ENCODE measurements at regions not wholly inside any gene's neighbourhood (a gene's known extent, or its start where the extent isn't known, plus 50 kb on each side); places are given as distances from the start of the nearest gene placed in this dataset.

- Histone ChIP-seq H3K27me3 (ENCODE audit: control insufficient read depth, insufficient read depth, low read length) (no peaks in the 10 kb centered on the region), H3K9me3 (ENCODE audit: control insufficient read depth, insufficient read depth, low read length) (no peaks in the 10 kb centered on the region), H3K4me3 (ENCODE audit: low read depth, low read length) (no peak overlapping the region), H3K4me1 (ENCODE audit: control insufficient read depth, insufficient read depth, low read length) (no peaks in the 10 kb centered on the region), H3K36me3 (ENCODE audit: control insufficient read depth, insufficient read depth, low read length) (no peaks in the 10 kb centered on the region), H3K9ac (ENCODE audit: low read depth, low read length) (no peak overlapping the region)
Observed at GRCh38 chr10:59004392-59004791, 172.1 kb upstream of the PHYHIPL start.

- Histone ChIP-seq H3K9me3 (ENCODE audit: control insufficient read depth, insufficient read depth, low read length) (no peaks in the 10 kb centered on the region), H3K9ac (ENCODE audit: low read depth, low read length) (no peak overlapping the region), H3K27me3 (ENCODE audit: control insufficient read depth, insufficient read depth, low read length) (no peaks in the 10 kb centered on the region), H3K36me3 (ENCODE audit: control insufficient read depth, insufficient read depth, low read length) (no peaks in the 10 kb centered on the region), H3K4me1 (ENCODE audit: control insufficient read depth, insufficient read depth, low read length) (no peaks in the 10 kb centered on the region), H3K4me3 (ENCODE audit: low read depth, low read length) (no peak overlapping the region)
Observed at GRCh38 chr10:59006511-59007306, 169.7 kb upstream of the PHYHIPL start.

- Histone ChIP-seq H3K36me3 (ENCODE audit: control insufficient read depth, insufficient read depth, low read length) (no peaks in the 10 kb centered on the region), H3K4me3 (ENCODE audit: low read depth, low read length) (no peak overlapping the region), H3K4me1 (ENCODE audit: control insufficient read depth, insufficient read depth, low read length) (no peaks in the 10 kb centered on the region), H3K27me3 (ENCODE audit: control insufficient read depth, insufficient read depth, low read length) (no peaks in the 10 kb centered on the region), H3K9ac (ENCODE audit: low read depth, low read length) (no peak overlapping the region), H3K9me3 (ENCODE audit: control insufficient read depth, insufficient read depth, low read length) (no peaks in the 10 kb centered on the region)
Observed at GRCh38 chr10:59007307-59008025, 169.0 kb upstream of the PHYHIPL start.

- Histone ChIP-seq H3K9ac (ENCODE audit: low read depth, low read length) (no peak overlapping the region), H3K9me3 (ENCODE audit: control insufficient read depth, insufficient read depth, low read length) (no peaks in the 10 kb centered on the region), H3K4me3 (ENCODE audit: low read depth, low read length) (no peak overlapping the region), H3K27me3 (ENCODE audit: control insufficient read depth, insufficient read depth, low read length) (no peaks in the 10 kb centered on the region), H3K4me1 (ENCODE audit: control insufficient read depth, insufficient read depth, low read length) (no peaks in the 10 kb centered on the region), H3K36me3 (ENCODE audit: control insufficient read depth, insufficient read depth, low read length) (no peaks in the 10 kb centered on the region)
Observed at GRCh38 chr10:59008452-59008851, 168.0 kb upstream of the PHYHIPL start.

GRCh38 chr10:59011972-59012632 is 164.3 kb upstream of the PHYHIPL start:
- no peaks in the 10 kb centered on the region for H3K9me3 ChIP-seq (ENCODE audit: control insufficient read depth, insufficient read depth, low read length)
- H3K9ac ChIP-seq (ENCODE audit: low read depth, low read length), result no peak overlapping the region
- H3K36me3 ChIP-seq (ENCODE audit: control insufficient read depth, insufficient read depth, low read length), result no peaks in the 10 kb centered on the region
- H3K4me3 ChIP-seq (ENCODE audit: low read depth, low read length), result no peak overlapping the region
- H3K27me3 ChIP-seq (ENCODE audit: control insufficient read depth, insufficient read depth, low read length), result no peaks in the 10 kb centered on the region
- H3K4me1 ChIP-seq (ENCODE audit: control insufficient read depth, insufficient read depth, low read length), result no peaks in the 10 kb centered on the region

GRCh38 chr10:59012839-59013238 is 163.6 kb upstream of the PHYHIPL start:
- Histone ChIP-seq H3K4me1 (ENCODE audit: control insufficient read depth, insufficient read depth, low read length) (no peaks in the 10 kb centered on the region), H3K9me3 (ENCODE audit: control insufficient read depth, insufficient read depth, low read length) (no peaks in the 10 kb centered on the region)

GRCh38 chr10:59016043-59016442 is 160.4 kb upstream of the PHYHIPL start:
- Histone ChIP-seq H3K4me3 (ENCODE audit: low read depth, low read length) (no peak overlapping the region), H3K27me3 (ENCODE audit: control insufficient read depth, insufficient read depth, low read length) (no peaks in the 10 kb centered on the region), H3K9me3 (ENCODE audit: control insufficient read depth, insufficient read depth, low read length) (no peaks in the 10 kb centered on the region), H3K4me1 (ENCODE audit: control insufficient read depth, insufficient read depth, low read length) (no peaks in the 10 kb centered on the region), H3K9ac (ENCODE audit: low read depth, low read length) (no peak overlapping the region), H3K36me3 (ENCODE audit: control insufficient read depth, insufficient read depth, low read length) (no peaks in the 10 kb centered on the region)

More at GRCh38 chr10:59012839-59013238, 163.6 kb upstream of the PHYHIPL start:
- H3K9ac ChIP-seq (ENCODE audit: low read depth, low read length), result no peak overlapping the region
- no peaks in the 10 kb centered on the region for H3K27me3 ChIP-seq (ENCODE audit: control insufficient read depth, insufficient read depth, low read length)
- H3K4me3 ChIP-seq (ENCODE audit: low read depth, low read length), result no peak overlapping the region
- H3K36me3 ChIP-seq (ENCODE audit: control insufficient read depth, insufficient read depth, low read length), result no peaks in the 10 kb centered on the region

GRCh38 chr10:59018977-59019376 is 157.5 kb upstream of the PHYHIPL start:
- Histone ChIP-seq H3K4me3 (ENCODE audit: low read depth, low read length) (no peak overlapping the region), H3K9ac (ENCODE audit: low read depth, low read length) (no peak overlapping the region), H3K27me3 (ENCODE audit: control insufficient read depth, insufficient read depth, low read length) (no peaks in the 10 kb centered on the region), H3K9me3 (ENCODE audit: control insufficient read depth, insufficient read depth, low read length) (no peaks in the 10 kb centered on the region), H3K4me1 (ENCODE audit: control insufficient read depth, insufficient read depth, low read length) (no peaks in the 10 kb centered on the region), H3K36me3 (ENCODE audit: control insufficient read depth, insufficient read depth, low read length) (no peaks in the 10 kb centered on the region)

GRCh38 chr10:59019603-59020002 is 156.8 kb upstream of the PHYHIPL start:
- Histone ChIP-seq H3K27me3 (ENCODE audit: control insufficient read depth, insufficient read depth, low read length) (no peaks in the 10 kb centered on the region), H3K9ac (ENCODE audit: low read depth, low read length) (no peak overlapping the region), H3K36me3 (ENCODE audit: control insufficient read depth, insufficient read depth, low read length) (no peaks in the 10 kb centered on the region), H3K4me1 (ENCODE audit: control insufficient read depth, insufficient read depth, low read length) (no peaks in the 10 kb centered on the region), H3K4me3 (ENCODE audit: low read depth, low read length) (no peak overlapping the region), H3K9me3 (ENCODE audit: control insufficient read depth, insufficient read depth, low read length) (no peaks in the 10 kb centered on the region)

GRCh38 chr10:59020502-59020901 is 155.9 kb upstream of the PHYHIPL start:
- Histone ChIP-seq H3K4me1 (ENCODE audit: control insufficient read depth, insufficient read depth, low read length) (no peaks in the 10 kb centered on the region), H3K36me3 (ENCODE audit: control insufficient read depth, insufficient read depth, low read length) (no peaks in the 10 kb centered on the region), H3K9ac (ENCODE audit: low read depth, low read length) (no peak overlapping the region), H3K4me3 (ENCODE audit: low read depth, low read length) (no peak overlapping the region), H3K9me3 (ENCODE audit: control insufficient read depth, insufficient read depth, low read length) (no peaks in the 10 kb centered on the region), H3K27me3 (ENCODE audit: control insufficient read depth, insufficient read depth, low read length) (no peaks in the 10 kb centered on the region)

- no peak overlapping the region for H3K9ac ChIP-seq (ENCODE audit: low read depth, low read length)
- H3K36me3 ChIP-seq (ENCODE audit: control insufficient read depth, insufficient read depth, low read length), result no peaks in the 10 kb centered on the region
- H3K27me3 ChIP-seq (ENCODE audit: control insufficient read depth, insufficient read depth, low read length), result no peaks in the 10 kb centered on the region
- H3K4me1 ChIP-seq (ENCODE audit: control insufficient read depth, insufficient read depth, low read length), result no peaks in the 10 kb centered on the region
- no peak overlapping the region for H3K4me3 ChIP-seq (ENCODE audit: low read depth, low read length)
- no peaks in the 10 kb centered on the region for H3K9me3 ChIP-seq (ENCODE audit: control insufficient read depth, insufficient read depth, low read length)
Observed at GRCh38 chr10:59025981-59026765, 150.3 kb upstream of the PHYHIPL start.
